ENCODE measurements at regions not wholly inside any gene's neighbourhood (a gene's known extent, or its start where the extent isn't known, plus 50 kb on each side); places are given as distances from the start of the nearest gene placed in this dataset.

DNA sequence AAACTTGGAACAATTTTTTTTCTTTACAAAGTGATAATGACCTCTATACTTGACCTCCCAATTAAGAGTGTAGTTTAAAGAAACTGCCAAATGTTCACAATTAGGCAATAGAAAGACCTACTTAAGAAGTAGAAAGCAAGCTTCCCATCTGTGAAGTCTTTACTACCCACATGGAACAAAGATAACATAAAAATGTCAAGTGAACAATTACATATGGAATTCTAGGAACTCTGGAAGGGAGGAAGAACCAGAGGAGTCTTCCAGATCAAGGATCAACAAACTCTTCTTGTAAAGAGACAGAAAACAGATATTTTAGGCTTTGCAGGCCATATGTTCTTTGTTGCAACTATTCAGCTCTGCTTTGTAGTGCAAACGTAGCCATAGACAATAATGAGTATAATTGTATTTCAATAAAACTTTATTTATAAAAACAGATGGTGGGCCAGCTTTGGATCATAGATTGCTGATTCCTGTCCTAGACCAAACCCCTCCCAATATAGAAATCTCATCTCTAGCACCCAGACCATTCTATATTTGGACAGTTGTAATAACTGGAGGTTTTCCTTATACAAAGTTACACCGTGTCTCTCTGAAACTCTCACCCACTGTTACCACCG is 68.4 kb upstream of the MAGI3 start:
- no peak for TF ChIP-seq CTCF (IDR thresholded peaks at IDR 0.05; ENCODE audit: low read depth, low read length, missing control alignments)
- DNase-seq (ENCODE audit: extremely low read depth, low read depth): peak; percentile 3
- no peak overlapping the region for H3K4me3 ChIP-seq (replicated peaks; ENCODE audit: low read depth, low read length)

- no peak for DNase-seq (ENCODE audit: extremely low read depth, low read depth)
- no peak for TF ChIP-seq CTCF (IDR thresholded peaks at IDR 0.05; ENCODE audit: low read depth, low read length, missing control alignments)
- H3K4me3 ChIP-seq (replicated peaks; ENCODE audit: low read depth, low read length): no peak overlapping the region
Observed at GRCh38 chr1:113322439-113322838, 67.9 kb upstream of the MAGI3 start.

DNA sequence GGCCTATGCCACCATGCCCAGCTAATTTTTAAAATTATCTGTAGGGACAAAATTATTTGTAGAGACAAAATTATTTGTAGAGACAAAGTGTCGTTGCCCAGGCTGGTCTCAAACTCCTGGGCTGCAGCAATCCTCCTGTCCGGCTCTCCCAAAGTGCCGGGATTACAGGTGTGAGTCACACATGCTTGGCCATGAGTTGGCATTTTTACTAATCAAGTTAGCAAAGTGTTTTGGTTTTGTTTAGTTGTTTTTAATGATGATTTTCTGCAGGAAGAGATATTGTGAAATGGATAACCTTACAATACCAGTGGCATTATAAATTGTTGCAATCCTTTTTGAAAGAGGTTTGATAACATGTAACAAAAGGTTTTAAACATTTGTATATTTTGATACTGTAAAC is 65.3 kb upstream of the MAGI3 start:
- no peak for TF ChIP-seq CTCF (IDR thresholded peaks at IDR 0.05; ENCODE audit: low read depth, low read length, missing control alignments)
- H3K4me3 ChIP-seq (replicated peaks; ENCODE audit: low read depth, low read length): no peak overlapping the region
- no peak for DNase-seq (ENCODE audit: extremely low read depth, low read depth)

GRCh38 chr1:113326976-113327375 is 63.3 kb upstream of the MAGI3 start:
- H3K4me3 ChIP-seq (replicated peaks; ENCODE audit: low read depth, low read length): no peak overlapping the region
- TF ChIP-seq CTCF (IDR thresholded peaks at IDR 0.05; ENCODE audit: low read depth, low read length, missing control alignments): no peak

GRCh38 chr1:113333056-113333455 is 57.3 kb upstream of the MAGI3 start:
- DNase-seq (ENCODE audit: extremely low read depth, low read depth): no peak
- no peak overlapping the region for H3K4me3 ChIP-seq (replicated peaks; ENCODE audit: low read depth, low read length)
- TF ChIP-seq CTCF (IDR thresholded peaks at IDR 0.05; ENCODE audit: low read depth, low read length, missing control alignments): no peak

More at GRCh38 chr1:113326976-113327375, 63.3 kb upstream of the MAGI3 start:
- DNase-seq (ENCODE audit: extremely low read depth, low read depth): no peak

DNA sequence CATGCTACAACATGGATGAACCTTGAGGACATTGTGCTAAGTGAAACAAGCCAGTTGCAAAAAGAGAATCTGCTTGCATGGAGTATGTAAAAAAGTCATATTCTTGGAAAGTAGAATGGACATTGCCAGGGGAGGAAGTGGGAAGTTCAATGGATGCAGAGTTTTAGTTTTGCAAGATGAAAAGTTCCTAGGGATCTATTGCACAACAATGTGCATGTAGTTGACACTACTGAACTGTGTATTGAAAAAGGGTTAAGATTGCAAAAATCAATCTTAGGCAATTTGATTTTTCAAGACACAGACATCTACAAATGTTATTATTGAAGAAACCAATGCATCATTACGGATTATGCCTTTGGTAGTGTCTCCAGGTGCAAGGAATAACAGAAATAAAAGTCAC is 50.3 kb upstream of the MAGI3 start:
- no peak for DNase-seq (ENCODE audit: extremely low read depth, low read depth)
- no peak for TF ChIP-seq CTCF (IDR thresholded peaks at IDR 0.05; ENCODE audit: low read depth, low read length, missing control alignments)
- no peak overlapping the region for H3K4me3 ChIP-seq (replicated peaks; ENCODE audit: low read depth, low read length)

Measured in HFF-Myc (cell line).